NCI-H748 (cell line): ENCODE measurements at regions not wholly inside any gene's neighbourhood (a gene's known extent, or its start where the extent isn't known, plus 50 kb on each side); places are given as distances from the start of the nearest gene placed in this dataset.
A peak's percentile ranks its signal among the peaks of the same experiment; 100 is the strongest.
"Not testable (repeated sequence)": the region's sequence is repeated elsewhere in the genome, so short reads cannot be mapped to it uniquely, and the experiment has no call there.

Experiments used
- DNase-seq: peaks from one replicate; lab custom pipeline; 2025; ENCODE audit not compliant: unreplicated experiment; lab: John Stamatoyannopoulos, UW

GRCh38 chr1:191457889-191458288 is 700.4 kb upstream of the RGS18 start:
- DNase-seq = no peak

DNA sequence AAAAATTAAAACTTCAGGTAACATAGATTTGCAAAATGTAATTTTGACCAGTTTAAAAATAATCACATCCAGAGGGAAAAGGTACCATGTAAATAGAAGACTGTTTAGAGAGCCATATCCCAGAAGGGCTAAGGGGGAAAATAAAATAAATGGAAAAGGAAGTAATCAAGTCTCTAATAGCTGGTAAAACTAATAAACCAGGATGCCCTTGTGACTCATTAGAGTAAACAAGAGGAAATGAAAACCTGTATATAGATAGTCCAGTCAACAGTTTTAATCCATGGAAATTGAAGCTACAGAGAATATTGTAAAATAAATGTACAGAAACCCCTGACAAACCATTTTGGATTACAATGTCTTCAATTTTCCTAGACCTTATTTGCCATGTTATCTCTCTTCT is 698.0 kb upstream of the RGS18 start:
- peak; percentile 26 for DNase-seq

DNA sequence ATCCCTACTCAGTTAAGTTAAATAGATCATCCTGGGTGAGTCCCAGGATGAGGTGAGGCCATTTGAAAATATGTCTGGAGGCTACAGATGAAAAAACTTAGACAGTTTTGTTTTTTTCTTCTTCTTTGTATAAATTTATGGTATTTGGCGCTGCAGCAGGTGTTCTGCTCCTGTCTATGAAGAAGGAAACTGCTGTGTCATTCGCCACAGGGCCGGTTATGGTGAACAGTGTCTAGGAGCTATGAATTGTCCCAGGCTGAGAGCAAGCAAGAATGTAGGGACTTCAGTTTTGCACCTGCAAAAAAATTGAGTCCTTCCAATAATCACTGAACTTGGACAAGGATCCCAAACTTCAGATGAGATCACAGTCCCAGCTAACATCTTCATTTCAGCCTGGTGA is 674.3 kb upstream of the RGS18 start:
- no peak for DNase-seq

- DNase-seq = no peak
Observed at GRCh38 chr1:191490303-191490702, 668.0 kb upstream of the RGS18 start.

DNA sequence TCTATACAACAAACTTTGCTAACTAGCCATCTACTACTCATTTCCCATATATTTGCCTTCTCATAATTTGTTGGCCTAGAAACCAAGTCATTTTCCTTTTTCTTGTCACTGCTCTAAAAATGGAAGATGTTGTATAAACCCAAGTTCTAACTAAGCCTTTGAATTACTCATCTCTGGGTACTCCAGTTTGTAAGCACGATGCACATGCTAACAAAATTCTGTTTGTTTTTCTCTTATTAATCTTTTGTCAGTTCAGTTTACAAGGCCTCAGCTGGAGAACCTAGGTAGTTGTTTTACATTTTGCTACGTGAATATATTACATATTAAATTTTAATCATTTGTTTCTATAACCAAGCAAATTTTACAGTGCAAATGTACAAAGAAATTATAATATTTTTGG is 663.2 kb upstream of the RGS18 start:
- no peak for DNase-seq

DNA sequence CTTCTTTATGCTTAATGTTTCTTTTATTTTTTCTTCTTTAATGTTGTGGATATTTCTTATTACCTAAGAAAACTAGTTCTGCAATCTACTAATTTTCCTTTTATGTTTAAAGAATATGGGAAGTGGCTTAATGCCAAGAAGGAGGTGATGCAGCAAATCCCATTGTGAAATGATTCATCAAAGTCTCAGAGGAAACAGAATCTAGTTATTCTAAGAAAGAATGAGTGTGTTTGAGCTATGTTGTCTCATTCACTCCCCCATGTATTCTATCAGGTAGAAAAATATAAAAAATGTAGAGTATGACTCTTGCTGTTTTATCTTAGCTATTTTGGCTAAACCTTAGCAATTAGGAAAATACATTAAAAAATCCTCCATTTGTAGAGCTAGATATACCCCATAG is 659.9 kb upstream of the RGS18 start:
- DNase-seq = no peak

- no peak for DNase-seq
Observed at GRCh38 chr1:191498825-191499224, 659.4 kb upstream of the RGS18 start.

GRCh38 chr1:191504999-191505398 is 653.3 kb upstream of the RGS18 start:
- no peak for DNase-seq

DNA sequence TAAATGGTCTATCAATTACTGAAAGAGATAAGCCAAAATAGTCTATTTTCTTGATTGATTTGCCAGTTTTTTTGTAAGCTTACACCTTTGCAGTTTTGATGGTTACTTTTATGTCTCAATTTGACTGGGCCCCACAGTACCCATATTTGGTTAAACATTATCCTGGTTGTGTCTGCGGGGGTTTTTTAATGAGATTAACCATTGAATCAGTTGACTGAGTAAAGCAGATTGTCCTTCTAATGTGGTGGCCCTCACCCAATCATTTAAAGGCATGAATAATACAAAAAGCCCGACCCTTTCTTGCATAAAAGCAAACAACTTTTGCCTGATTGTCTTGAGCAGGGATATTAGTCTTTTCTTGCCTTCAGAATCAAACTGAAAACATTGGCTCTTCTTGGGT is 650.0 kb upstream of the RGS18 start:
- DNase-seq = no peak

DNA sequence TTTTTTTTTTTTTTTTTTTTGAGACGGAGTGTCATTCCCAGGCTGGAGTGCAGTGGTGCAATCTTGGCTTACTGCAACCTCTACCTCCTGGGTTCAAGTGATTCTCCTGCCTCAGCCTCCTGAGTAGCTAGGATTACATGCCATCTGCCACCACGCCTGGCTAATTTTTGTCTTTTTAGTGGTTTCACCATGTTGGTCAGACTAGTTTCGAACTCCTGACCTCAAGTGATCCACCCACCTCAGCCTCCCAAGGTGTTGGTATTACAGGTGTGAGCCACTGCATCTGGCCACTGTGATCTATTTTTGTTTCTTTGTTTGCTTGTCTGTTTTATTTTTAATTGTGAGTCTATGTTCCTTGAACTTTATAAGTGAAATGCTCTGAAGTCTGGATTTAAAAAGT is 646.8 kb upstream of the RGS18 start:
- not testable (repeated sequence) for DNase-seq

DNA sequence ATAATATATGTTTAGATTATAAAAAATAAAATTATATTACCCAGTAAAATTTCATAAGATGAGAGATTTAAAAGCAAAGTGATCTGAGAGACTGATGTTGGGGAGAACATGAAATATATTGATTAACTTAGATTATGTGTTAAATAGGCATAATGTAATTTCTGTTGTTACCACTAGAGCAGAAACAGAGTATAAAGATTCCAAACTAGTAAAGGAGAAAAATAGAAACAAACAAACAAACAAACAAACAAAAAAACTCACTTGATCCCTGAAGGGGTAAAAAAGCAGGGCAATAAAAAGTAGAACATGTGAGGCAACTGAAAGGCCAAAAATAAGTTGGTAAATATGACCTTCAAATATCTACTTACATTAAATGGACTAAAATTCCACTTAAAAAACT is 640.4 kb upstream of the RGS18 start:
- no peak for DNase-seq

DNA sequence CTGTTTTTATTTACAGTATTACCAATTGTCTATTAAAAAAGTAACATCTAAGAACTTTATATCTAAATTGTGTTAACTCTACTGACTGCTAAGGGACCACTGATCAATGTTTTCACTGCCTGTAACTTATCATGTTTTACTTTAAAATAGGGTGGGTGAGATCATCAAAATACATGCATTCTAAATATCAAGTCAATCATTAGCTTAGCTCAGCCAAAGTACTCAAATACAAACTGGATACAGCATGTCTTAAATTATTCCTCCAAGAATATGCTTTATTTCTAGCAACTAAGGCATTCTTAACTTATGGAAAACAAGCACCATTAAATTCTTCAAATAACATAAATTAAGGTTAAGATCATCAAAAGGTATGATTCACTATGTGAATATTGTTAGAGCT is 638.7 kb upstream of the RGS18 start:
- DNase-seq = no peak

DNA sequence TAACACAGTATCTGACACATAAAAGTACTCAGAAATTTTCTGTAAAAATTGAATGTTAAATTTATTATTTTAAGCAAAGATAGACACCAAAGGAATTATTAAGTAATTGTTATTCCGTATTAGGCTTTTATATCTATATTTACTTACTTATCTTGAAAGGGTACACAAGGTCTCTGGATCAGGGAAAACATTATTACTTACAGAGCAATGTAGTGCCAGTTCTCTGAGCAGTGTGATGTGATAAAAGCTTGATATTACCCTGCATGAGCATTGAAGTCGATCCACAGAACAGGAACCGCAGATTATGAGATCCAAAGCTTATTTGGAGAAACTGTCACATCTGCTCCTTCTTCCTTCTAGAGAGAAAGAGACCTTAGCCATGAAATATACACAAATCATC is 637.9 kb upstream of the RGS18 start:
- no peak for DNase-seq

GRCh38 chr1:191525944-191526343 is 632.3 kb upstream of the RGS18 start:
- not testable (repeated sequence) for DNase-seq

DNA sequence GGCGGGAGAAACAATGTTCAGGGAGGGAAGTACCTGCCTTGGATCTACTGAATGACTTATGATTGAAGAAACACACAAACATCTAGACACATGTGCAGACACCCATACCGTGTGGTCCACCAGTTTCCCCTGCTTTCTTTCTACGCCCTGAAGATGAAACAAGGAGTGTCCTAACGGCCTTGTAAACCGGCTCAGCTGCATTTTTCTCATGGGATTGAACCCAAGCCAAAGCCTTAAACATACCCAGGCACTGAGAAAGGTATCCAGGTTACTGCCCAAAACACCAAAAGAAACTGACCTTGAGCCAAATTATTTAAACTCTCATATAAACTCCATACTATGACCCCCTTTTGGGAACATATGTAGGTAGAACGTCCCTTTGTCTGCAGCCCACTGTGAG is 630.0 kb upstream of the RGS18 start:
- DNase-seq = no peak

DNA sequence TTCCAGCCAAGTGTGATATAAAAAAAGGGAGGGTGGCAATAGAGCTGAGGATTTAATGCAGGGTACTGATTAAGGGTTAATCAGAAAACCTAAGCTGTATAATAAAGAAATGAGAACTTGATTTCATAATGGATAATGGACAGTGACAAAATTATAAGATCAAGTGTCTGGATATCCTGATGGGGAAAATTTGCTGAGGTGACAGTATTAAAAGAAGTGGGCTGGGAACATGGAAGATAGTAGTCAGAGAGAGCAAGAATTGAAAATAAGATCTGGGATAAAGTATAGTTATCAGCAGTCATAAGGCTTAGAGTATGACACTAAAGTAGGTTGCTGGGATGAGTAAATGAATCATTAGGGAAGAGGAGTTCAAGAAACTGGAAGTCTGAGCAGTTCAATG is 627.3 kb upstream of the RGS18 start:
- no peak for DNase-seq

DNA sequence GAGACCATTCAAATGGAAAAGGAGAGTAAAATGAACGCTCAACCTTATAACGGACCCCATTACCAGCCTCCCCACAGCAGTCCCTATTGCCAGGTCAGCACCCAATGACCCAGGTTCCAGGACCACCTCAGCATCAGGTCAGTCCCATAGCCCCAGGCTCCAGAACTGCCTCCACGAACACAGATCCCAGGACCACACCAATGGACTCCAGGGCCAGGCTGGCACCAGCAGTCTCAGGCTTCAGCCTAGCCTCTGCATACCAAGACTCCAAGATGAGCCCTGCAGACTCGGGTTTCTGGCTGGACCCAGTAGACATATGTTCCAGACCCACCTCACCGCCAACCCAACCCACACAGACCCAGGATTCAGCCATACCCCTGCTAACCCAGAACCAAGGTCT is 625.0 kb upstream of the RGS18 start:
- DNase-seq = no peak

DNA sequence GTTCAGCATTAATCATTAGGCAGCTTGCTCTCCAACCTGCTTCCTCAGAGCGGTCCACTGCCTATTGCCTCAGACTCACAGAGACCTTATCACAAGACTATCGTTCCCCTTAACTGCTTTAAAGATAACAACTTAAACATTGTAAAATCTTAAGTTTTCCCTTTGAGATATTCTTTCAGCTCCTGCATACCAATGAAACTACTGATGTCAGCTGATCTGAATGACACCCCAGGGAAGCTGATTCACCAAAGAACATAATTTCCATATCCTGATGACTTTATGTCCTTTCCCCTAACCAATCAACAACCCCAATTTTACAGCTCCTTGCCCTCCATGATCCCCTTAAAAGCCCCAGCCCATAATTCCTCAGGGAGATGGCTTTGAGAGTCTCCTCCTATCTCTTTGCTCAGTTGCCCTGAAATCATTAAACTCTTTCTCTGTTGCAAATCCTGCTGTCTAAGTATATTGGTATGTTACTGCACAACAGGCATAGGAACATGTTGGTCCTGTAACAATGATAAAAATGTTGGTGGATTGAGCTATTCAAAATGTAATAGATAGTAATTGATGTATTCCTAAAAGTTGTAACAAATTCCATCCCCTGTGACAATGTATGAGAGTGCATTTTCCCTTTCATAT is 621.4 kb upstream of the RGS18 start:
- DNase-seq = no peak

- DNase-seq = no peak
Observed at GRCh38 chr1:191541758-191542157, 616.5 kb upstream of the RGS18 start.

- no peak for DNase-seq
Observed at GRCh38 chr1:191542444-191542843, 615.8 kb upstream of the RGS18 start.

DNA sequence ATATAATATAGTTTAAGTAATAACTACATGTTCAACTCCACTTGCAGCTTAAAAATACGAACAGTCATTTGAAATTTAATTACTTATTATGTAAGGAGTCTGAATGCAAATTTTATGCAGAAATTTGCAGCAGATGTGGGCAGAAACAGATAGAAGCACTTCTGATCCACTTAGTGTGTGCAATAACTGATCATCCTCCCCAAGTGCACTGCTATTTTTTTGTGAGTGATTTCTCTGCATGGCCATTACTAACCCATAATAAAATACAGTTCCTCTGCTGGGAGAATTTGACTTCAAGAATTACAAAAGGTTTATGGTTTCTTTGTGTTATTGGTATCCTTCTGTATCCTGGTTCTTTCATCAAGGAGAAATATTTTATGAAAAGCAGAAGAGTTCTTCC is 611.5 kb upstream of the RGS18 start:
- DNase-seq = no peak

DNA sequence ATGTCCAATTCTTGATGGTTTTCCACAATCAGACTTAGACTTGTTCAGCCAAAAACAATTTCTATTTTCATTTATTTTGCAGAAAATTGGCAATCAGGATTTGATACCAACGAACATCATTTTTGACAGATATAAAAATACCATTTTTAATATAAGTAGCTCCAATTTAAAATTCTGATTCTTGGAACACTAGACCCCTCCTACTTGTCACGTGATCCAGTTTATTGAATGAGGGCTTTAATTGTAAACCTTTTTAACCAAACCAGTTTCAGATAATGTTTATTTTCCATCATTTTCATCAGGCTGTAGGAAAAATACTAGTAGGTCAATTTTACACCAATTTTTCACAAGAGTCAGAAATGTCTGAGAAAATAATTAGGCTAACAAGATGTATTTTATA is 607.2 kb upstream of the RGS18 start:
- DNase-seq = no peak

- no peak for DNase-seq
Observed at GRCh38 chr1:191558379-191558778, 599.9 kb upstream of the RGS18 start.

GRCh38 chr1:191561276-191561675 is 597.0 kb upstream of the RGS18 start:
- DNase-seq = no peak
